GM19455 (cell line): ENCODE measurements at regions not wholly inside any gene's neighbourhood (a gene's known extent, or its start where the extent isn't known, plus 50 kb on each side); places are given as distances from the start of the nearest gene placed in this dataset.

Experiments
- ATAC-seq: cut with Tn5 transposase; IDR thresholded peaks from one replicate; pipeline ENCODE4 v1.9.1; 2021; ENCODE audit not compliant: unreplicated experiment

DNA sequence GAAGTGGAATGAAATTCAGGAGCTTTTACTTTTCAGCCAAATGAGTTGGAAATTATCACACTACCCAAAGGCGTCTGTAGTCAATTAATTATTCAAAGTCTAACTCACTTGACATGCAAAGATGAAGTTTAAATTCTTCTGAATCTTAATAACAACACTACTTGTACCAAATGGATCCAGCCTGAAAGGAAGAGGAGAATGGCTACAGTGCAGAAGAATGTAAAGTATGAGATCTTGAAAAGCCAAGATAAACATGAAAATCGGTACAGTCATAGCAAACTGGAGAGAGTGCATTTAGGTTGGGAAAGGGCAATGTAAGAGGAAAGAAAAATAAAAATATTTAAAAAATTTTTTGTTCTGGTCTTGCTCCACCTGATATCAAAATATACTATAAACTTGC, 195.5 kb downstream of the SIM1 start:
- no peak for ATAC-seq

DNA sequence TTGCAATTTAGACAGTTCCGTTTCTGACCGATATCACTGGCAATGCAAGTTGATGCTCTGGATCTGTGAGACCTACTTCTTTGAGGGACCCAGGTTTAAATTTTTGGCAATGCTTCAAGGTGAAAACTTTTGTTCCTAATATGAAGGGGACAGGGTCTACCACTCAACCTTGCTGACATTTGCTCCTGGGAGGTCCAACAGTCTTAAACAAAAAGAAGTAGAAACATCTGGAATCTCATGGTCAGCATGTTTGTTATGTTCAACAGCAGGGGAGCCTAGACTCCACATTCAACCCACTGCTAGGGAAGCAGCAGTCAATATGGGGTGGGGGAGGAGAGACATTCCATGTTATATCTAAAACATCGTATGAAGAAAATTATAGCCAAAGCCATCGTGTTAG, 196.4 kb downstream of the SIM1 start:
- no peak for ATAC-seq

- no peak for ATAC-seq
These were observed 197.0 kb downstream of the SIM1 start for GRCh38 chr6:100267721-100268123.

DNA sequence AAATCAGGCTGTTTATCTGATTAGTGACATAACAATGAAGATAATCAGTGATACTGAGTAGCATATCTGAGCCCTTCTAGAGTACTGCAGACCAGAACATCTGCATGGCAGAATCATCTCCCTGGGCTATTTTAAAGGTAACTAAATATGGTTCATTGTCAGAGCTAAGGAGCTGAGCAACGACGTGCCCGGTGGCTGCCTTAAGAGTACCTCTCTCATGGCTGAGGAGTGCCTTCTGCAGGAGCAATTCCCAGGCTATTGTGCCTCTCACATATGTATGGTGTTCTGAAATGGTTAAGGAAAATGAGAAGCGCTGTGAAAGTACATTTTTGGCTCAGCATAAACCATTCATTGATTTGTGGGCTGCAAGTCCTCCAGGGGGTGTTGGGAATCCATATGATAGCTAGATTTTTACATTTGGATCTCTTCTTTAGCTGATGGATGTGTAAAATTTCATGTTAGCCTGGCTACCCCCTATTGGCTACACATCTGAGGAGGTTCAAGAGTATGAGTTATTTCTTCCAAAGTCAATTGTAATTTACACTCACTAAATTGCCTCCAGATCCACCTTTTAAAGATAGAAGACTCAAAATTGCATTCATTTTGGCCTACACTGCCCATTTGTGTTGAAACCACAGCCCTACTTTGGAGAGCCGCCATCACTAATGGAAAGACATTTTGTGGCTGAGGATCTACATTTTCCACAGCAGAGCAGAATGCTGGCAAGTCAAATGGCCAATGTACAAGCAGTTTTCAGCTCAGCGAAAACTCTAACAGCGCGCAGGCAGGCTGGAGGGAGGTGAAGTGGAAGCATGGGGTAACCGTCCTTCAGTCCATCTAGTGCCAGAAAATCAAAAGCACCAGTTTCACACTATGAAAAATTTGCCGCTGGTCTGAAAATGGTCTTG, 198.0 kb downstream of the SIM1 start:
- no peak for ATAC-seq

- ATAC-seq: no peak
These were observed 202.6 kb downstream of the SIM1 start for GRCh38 chr6:100262086-100262485.

- no peak for ATAC-seq
These were observed 203.2 kb downstream of the SIM1 start for GRCh38 chr6:100261486-100261885.

- no peak for ATAC-seq
These were observed 204.1 kb downstream of the SIM1 start for GRCh38 chr6:100260584-100260983.

- no peak for ATAC-seq
These were observed 204.9 kb downstream of the SIM1 start for GRCh38 chr6:100259865-100260264.

DNA sequence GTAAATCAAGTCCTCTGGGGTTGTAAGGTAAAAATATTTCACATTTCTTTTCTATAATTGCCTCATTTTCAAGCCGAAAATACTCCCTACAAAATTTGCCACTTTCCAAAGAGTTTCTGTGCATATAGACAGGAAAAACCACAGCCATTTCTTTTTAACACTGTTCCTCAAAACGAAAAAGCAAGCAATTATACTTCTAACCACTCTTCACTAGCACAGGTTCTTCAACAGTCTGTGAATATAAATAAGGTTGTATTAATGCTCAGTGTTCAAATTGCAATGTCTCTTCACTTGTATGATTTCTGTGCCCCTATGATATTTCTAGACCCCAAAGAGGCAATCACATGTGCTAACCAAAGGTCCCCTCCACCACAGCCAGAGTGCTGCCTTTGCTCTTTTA, 206.0 kb downstream of the SIM1 start:
- ATAC-seq: no peak

GRCh38 chr6:100257793-100258395, 206.8 kb downstream of the SIM1 start:
- peak; percentile 93 for ATAC-seq

- ATAC-seq: no peak
These were observed 209.0 kb downstream of the SIM1 start for GRCh38 chr6:100255701-100256100.

- no peak for ATAC-seq
These were observed 217.6 kb downstream of the SIM1 start for GRCh38 chr6:100247123-100247522.

DNA sequence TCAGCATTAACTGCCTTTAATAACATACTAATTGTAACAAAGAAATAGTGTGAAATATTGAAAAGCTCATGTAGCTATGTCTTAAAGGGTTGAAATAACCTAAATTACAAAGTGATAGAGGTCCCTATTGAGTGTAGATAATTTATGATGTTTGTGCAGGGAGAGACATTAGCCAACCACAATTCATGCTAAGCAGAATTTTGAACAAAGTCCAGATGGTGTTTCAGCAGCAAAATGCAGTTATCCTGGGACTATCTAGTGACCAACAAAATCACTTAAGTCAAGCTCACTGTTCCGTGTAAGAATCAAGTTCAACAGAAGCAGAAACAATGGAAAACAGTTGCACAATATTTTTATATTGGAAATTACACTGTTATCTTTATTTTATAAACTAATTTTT, 218.5 kb downstream of the SIM1 start:
- no peak for ATAC-seq

- no peak for ATAC-seq
These were observed 223.9 kb downstream of the SIM1 start for GRCh38 chr6:100240798-100241197.

DNA sequence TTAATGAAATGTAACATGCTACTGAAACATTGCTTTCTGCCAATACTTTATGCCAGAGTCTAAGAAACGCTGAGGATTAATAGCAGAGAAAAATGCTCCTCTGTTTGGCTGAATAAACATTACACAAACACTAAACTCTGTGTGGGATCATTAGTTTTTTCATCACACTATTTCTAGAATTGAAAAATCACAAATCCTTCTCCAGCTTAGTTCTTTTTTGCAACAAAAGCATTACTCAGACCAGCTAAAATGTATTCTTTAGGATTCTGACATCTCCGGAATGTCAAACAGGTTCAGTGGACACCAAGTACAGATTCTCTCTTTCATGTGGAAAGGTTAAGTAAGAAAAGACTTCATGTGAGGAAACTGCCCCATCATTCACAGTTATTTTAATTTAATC, 226.9 kb downstream of the SIM1 start:
- no peak for ATAC-seq

- ATAC-seq: no peak
These were observed 228.3 kb downstream of the SIM1 start for GRCh38 chr6:100236389-100236788.

GRCh38 chr6:100235631-100236030, 229.1 kb downstream of the SIM1 start:
- no peak for ATAC-seq

- no peak for ATAC-seq
These were observed 230.1 kb downstream of the SIM1 start for GRCh38 chr6:100234625-100235024.

DNA sequence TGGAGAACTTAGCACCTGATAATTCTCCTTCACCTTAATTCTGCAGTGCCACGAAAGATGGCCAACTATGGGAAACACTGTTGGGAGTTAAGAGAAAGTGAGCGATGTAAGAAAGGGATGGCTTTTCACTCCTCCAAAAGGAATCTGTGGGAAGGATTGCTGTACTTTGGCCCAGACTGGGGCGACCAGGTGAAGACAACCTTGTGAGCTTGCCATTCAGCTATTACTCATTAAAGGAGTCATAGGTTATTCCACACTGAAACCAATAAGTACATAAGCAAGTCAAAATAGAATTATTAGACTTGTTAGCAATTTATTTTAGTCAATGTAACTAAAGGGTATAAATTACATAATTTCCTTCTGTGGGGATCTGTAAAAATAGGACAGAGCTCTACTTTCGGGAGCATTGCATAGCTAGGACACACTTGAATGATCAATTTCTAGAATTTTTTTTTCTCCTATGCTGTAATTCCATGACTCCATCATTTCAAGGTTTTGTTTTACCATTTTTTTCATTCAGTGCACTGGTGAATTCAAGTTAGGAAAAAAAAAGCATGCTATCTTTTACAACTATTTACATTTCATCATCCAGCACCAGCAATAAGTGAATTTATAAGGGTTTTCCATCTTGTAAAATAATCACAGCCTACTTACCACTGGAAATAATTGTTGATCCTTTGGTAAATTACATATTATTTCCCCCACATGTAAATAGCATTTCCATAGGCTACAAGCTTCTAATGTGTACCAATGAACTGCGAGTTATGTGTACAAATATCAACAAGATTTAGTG, 231.7 kb downstream of the SIM1 start:
- ATAC-seq: no peak

- no peak for ATAC-seq
These were observed 233.8 kb downstream of the SIM1 start for GRCh38 chr6:100230953-100231316.

DNA sequence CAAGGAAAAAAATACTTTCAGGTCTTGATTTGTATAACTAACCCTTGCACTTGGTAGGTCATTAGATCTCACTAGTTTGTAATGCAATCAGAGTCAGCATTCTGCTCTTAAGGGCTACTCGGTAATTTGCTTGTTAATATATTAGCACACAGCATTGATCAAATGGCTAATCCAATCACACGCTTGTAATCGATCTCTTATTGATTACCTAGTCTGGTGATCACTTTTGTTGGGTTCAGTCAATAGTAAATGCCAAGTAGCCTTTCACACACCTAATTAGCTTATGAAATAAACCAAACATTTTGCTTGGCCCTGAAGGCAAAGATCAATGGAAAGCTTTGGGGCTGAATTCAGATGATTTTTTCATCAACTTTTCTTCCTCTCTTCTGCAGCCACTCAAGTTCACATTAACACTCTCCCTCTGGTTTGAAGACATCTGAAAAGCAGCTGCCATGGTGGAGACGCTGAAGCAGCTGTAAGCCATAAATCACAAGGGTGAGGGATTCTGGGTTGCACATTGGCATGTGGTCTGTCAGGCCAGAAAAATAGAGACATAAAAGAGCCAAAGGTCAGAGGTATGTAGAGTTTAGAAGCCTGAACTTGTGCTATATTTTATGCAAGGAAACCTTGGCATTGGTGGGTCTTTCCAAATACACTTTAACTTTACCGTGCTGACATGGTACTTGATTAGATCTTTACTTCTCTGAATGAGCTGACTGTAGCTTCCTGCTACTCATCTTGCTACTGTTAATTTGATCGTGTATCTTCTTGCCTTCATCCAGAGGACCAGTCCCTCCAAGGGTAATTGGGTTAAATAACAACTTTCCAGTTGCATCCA, 234.4 kb downstream of the SIM1 start:
- no peak for ATAC-seq
